Neural crest cell (in vitro differentiated cells): ENCODE measurements at regions not wholly inside any gene's neighbourhood (a gene's known extent, or its start where the extent isn't known, plus 50 kb on each side); places are given as distances from the start of the nearest gene placed in this dataset.

Experiments used
- DNase-seq: peaks from one replicate; pipeline ENCODE4 v3.0.0; 2021; ENCODE audit warnings: low read depth, mixed read lengths, low spot score
- H3K27ac Mint-ChIP-seq: one replicate; pipeline ENCODE4 v1.8.0; 2021; ENCODE audit warnings: mild to moderate bottlenecking, mixed read lengths; ENCODE audit not compliant: unreplicated experiment
- H3K27me3 Mint-ChIP-seq: 2 replicates; pipeline ENCODE4 v1.8.0; 2021; ENCODE audit warnings: low read depth, mild to moderate bottlenecking, mixed read lengths
- H3K36me3 Mint-ChIP-seq: 2 replicates; pipeline ENCODE4 v1.8.0; 2021; ENCODE audit warnings: low read depth, mild to moderate bottlenecking, mixed read lengths
- H3K4me1 Mint-ChIP-seq: 2 replicates; pipeline ENCODE4 v1.8.0; 2021; ENCODE audit warnings: mixed read lengths
- H3K4me3 Mint-ChIP-seq: one replicate; pipeline ENCODE4 v1.8.0; 2021; ENCODE audit warnings: mild to moderate bottlenecking, mixed read lengths
- H3K9me3 Mint-ChIP-seq: 2 replicates; pipeline ENCODE4 v1.8.0; 2021; ENCODE audit warnings: mixed read lengths
- CTCF ChIP-seq: fragments of 200-600 bp; sonication (generic); conservative IDR thresholded peaks from 2 replicates; pipeline ENCODE4 v1.5.0; 2021; ENCODE audit warnings: antibody characterized with exemption, mild to moderate bottlenecking

GRCh38 chr5:173736923-173737412 lies 120.5 kb upstream of the BOD1 start:
- no peak for DNase-seq
- Mint-ChIP-seq H3K4me3 (no peak overlapping the region), H3K4me1 (peaks cover 17% of the 10 kb centered on the region)

GRCh38 chr5:173739741-173740140 lies 123.3 kb upstream of the BOD1 start:
- Mint-ChIP-seq H3K27me3 (no peaks in the 10 kb centered on the region), H3K4me3 (no peak overlapping the region), H3K9me3 (no peaks in the 10 kb centered on the region), H3K4me1 (peaks cover 22% of the 10 kb centered on the region), H3K27ac (peak overlapping the region; percentile 79), H3K36me3 (no peaks in the 10 kb centered on the region)
- TF ChIP-seq CTCF, result no peak
- DNase-seq, result no peak

More at GRCh38 chr5:173736923-173737412, 120.5 kb upstream of the BOD1 start:
- Mint-ChIP-seq H3K9me3 (no peaks in the 10 kb centered on the region), H3K36me3 (no peaks in the 10 kb centered on the region), H3K27me3 (no peaks in the 10 kb centered on the region), H3K27ac (no peak overlapping the region)
- no peak for TF ChIP-seq CTCF

- no peak overlapping the region for H3K4me3 Mint-ChIP-seq
- H3K4me1 Mint-ChIP-seq, result peaks cover 22% of the 10 kb centered on the region
- no peaks in the 10 kb centered on the region for H3K9me3 Mint-ChIP-seq
- no peak for TF ChIP-seq CTCF
- no peak for DNase-seq
- peak overlapping the region; percentile 94 for H3K27ac Mint-ChIP-seq
- H3K36me3 Mint-ChIP-seq, result no peaks in the 10 kb centered on the region
- H3K27me3 Mint-ChIP-seq, result no peaks in the 10 kb centered on the region
These were observed 124.0 kb upstream of the BOD1 start for GRCh38 chr5:173740400-173740799.

GRCh38 chr5:173741087-173741486 lies 124.6 kb upstream of the BOD1 start:
- no peaks in the 10 kb centered on the region for H3K9me3 Mint-ChIP-seq
- peak overlapping the region; percentile 94 for H3K27ac Mint-ChIP-seq
- H3K36me3 Mint-ChIP-seq, result no peaks in the 10 kb centered on the region
- H3K4me3 Mint-ChIP-seq, result no peak overlapping the region
- peaks cover 28% of the 10 kb centered on the region for H3K4me1 Mint-ChIP-seq
- TF ChIP-seq CTCF, result no peak
- no peak for DNase-seq
- no peaks in the 10 kb centered on the region for H3K27me3 Mint-ChIP-seq

GRCh38 chr5:173741729-173742431 lies 125.4 kb upstream of the BOD1 start:
- no peaks in the 10 kb centered on the region for H3K9me3 Mint-ChIP-seq
- no peak overlapping the region for H3K27ac Mint-ChIP-seq
- H3K36me3 Mint-ChIP-seq, result no peaks in the 10 kb centered on the region
- TF ChIP-seq CTCF, result no peak
- H3K4me3 Mint-ChIP-seq, result no peak overlapping the region
- no peak for DNase-seq
- no peaks in the 10 kb centered on the region for H3K27me3 Mint-ChIP-seq
- peaks cover 24% of the 10 kb centered on the region for H3K4me1 Mint-ChIP-seq
